ENCODE measurements at regions not wholly inside any gene's neighbourhood (a gene's known extent, or its start where the extent isn't known, plus 50 kb on each side); places are given as distances from the start of the nearest gene placed in this dataset.

DNA sequence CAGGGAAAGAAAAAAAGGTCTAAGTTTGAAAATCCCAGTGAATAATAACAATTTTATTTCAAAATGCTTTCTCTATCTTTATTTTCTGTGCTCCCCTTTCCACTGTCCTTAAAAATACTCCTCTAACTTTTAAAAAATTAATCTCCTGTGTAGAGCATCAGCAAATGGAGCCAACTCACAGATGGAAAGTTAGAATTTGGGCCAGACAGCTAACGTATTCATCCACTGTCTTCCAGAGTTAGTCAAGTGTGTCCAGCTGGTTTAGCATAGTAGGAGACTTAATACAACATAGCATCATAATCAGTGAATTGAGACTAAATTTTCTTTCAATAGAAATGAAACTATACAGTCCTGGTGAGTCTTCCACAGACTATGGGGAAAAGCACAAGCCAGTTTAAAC lies 419.0 kb upstream of the LRRC7 start:
- TF ChIP-seq EZH2 (optimal IDR thresholded peaks at IDR 0.05; ENCODE audit: low read depth, low read length): no peak
- TF ChIP-seq, protein P1, sequence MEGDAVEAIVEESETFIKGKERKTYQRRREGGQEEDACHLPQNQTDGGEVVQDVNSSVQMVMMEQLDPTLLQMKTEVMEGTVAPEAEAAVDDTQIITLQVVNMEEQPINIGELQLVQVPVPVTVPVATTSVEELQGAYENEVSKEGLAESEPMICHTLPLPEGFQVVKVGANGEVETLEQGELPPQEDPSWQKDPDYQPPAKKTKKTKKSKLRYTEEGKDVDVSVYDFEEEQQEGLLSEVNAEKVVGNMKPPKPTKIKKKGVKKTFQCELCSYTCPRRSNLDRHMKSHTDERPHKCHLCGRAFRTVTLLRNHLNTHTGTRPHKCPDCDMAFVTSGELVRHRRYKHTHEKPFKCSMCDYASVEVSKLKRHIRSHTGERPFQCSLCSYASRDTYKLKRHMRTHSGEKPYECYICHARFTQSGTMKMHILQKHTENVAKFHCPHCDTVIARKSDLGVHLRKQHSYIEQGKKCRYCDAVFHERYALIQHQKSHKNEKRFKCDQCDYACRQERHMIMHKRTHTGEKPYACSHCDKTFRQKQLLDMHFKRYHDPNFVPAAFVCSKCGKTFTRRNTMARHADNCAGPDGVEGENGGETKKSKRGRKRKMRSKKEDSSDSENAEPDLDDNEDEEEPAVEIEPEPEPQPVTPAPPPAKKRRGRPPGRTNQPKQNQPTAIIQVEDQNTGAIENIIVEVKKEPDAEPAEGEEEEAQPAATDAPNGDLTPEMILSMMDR (IDR thresholded peaks at IDR 0.05; ENCODE audit: low read length): no peak

Measured in MM.1S (cell line).